H9 (cell line): ENCODE measurements at regions not wholly inside any gene's neighbourhood (a gene's known extent, or its start where the extent isn't known, plus 50 kb on each side); places are given as distances from the start of the nearest gene placed in this dataset.

Experiments used
- DNase-seq: peaks from one replicate; pipeline ENCODE4 v3.0.0-alpha.2; 2017
- H2AFZ ChIP-seq: one replicate; pipeline ENCODE4 v1.6.1; 2013; ENCODE audit warnings: mild to moderate bottlenecking, low read length, control low read depth, moderate library complexity
- H2AK5ac ChIP-seq: 2 replicates; pipeline ENCODE4 v1.6.1; 2013; ENCODE audit warnings: low read length, control low read depth, mixed read lengths; ENCODE audit not compliant: insufficient read length
- H2BK120ac ChIP-seq: one replicate; pipeline ENCODE4 v1.6.1; 2013; ENCODE audit warnings: low read depth, mild to moderate bottlenecking, low read length, control low read depth, inconsistent platforms; ENCODE audit not compliant: poor library complexity, severe bottlenecking
- H2BK12ac ChIP-seq: 2 replicates; pipeline ENCODE4 v1.6.1; 2013; ENCODE audit warnings: low read length, control low read depth, mixed read lengths, low read depth; ENCODE audit not compliant: insufficient read length
- H2BK15ac ChIP-seq: 2 replicates; pipeline ENCODE4 v1.6.1; 2013; ENCODE audit warnings: low read depth, low read length, control low read depth
- H2BK20ac ChIP-seq: one replicate; pipeline ENCODE4 v1.6.1; 2013; ENCODE audit warnings: low read depth, mild to moderate bottlenecking, low read length, control low read depth, inconsistent platforms; ENCODE audit not compliant: poor library complexity, severe bottlenecking
- H2BK5ac ChIP-seq: 2 replicates; pipeline ENCODE4 v1.6.1; 2013; ENCODE audit warnings: low read length, control low read depth, mixed read lengths; ENCODE audit not compliant: insufficient read length
- H3K14ac ChIP-seq: 2 replicates; pipeline ENCODE4 v1.6.1; 2013; ENCODE audit warnings: low read length, control low read depth; ENCODE audit not compliant: insufficient read depth
- H3K18ac ChIP-seq: 2 replicates; pipeline ENCODE4 v1.6.1; 2013; ENCODE audit warnings: low read depth, mild to moderate bottlenecking, mixed read lengths, low read length, control low read depth; ENCODE audit not compliant: insufficient read length
- H3K23ac ChIP-seq: 2 replicates; pipeline ENCODE4 v1.6.1; 2013; ENCODE audit warnings: low read length, control low read depth, mixed read lengths, low read depth; ENCODE audit not compliant: insufficient read length
- H3K23me2 ChIP-seq: 2 replicates; pipeline ENCODE4 v1.6.1; 2013; ENCODE audit warnings: low read depth, mild to moderate bottlenecking, mixed read lengths, low read length, control low read depth; ENCODE audit not compliant: insufficient read length, poor library complexity, severe bottlenecking
- H3K27ac ChIP-seq: 2 replicates; pipeline ENCODE4 v1.5.1; 2013; ENCODE audit warnings: low read length, control low read depth, mixed read lengths, low read depth; ENCODE audit not compliant: insufficient read length
- H3K27me3 ChIP-seq: 2 replicates; pipeline ENCODE4 v1.6.1; 2013; ENCODE audit warnings: low read length, control low read depth, inconsistent platforms; ENCODE audit not compliant: insufficient read depth
- H3K4ac ChIP-seq: 2 replicates; pipeline ENCODE4 v1.6.1; 2013; ENCODE audit warnings: low read depth, mild to moderate bottlenecking, control low read depth, inconsistent platforms, low read length, moderate library complexity
- H3K4me1 ChIP-seq: 2 replicates; pipeline ENCODE4 v1.6.1; 2013; ENCODE audit warnings: low read length, control low read depth, inconsistent platforms; ENCODE audit not compliant: insufficient read depth
- H3K4me2 ChIP-seq: 2 replicates; pipeline ENCODE4 v1.6.1; 2013; ENCODE audit warnings: low read length, control low read depth, mixed read lengths; ENCODE audit not compliant: insufficient read length, insufficient read depth
- H3K56ac ChIP-seq: 2 replicates; pipeline ENCODE4 v1.6.1; 2013; ENCODE audit warnings: low read depth, mild to moderate bottlenecking, mixed read lengths, low read length, control low read depth; ENCODE audit not compliant: insufficient read length
- H3K79me1 ChIP-seq: 2 replicates; pipeline ENCODE4 v1.6.1; 2013; ENCODE audit warnings: low read depth, mild to moderate bottlenecking, moderate library complexity, low read length, control low read depth, inconsistent platforms; ENCODE audit not compliant: insufficient read depth, poor library complexity, severe bottlenecking
- H3K79me2 ChIP-seq: 2 replicates; pipeline ENCODE4 v1.6.1; 2013; ENCODE audit warnings: low read length, control low read depth, inconsistent platforms; ENCODE audit not compliant: insufficient read depth
- H3K9ac ChIP-seq: 2 replicates; pipeline ENCODE4 v1.6.1; 2013; ENCODE audit warnings: low read length, control low read depth, mixed read lengths; ENCODE audit not compliant: insufficient read length; ENCODE audit errors: extremely low read depth
- H3K9me3 ChIP-seq: one replicate; pipeline ENCODE4 v1.6.1; 2013; ENCODE audit warnings: low read depth, low read length, inconsistent platforms; ENCODE audit not compliant: control insufficient read depth
- H3T11ph ChIP-seq: one replicate; pipeline ENCODE4 v1.6.1; 2013; ENCODE audit warnings: mild to moderate bottlenecking, low read length, control low read depth, inconsistent platforms
- H4K20me1 ChIP-seq: one replicate; pipeline ENCODE4 v1.6.1; 2013; ENCODE audit not compliant: control insufficient read depth, insufficient read length, insufficient read depth
- H4K5ac ChIP-seq: 2 replicates; pipeline ENCODE4 v1.6.1; 2013; ENCODE audit warnings: low read depth, mild to moderate bottlenecking, mixed read lengths, low read length, control low read depth; ENCODE audit not compliant: insufficient read length
- H4K8ac ChIP-seq: replicated peaks from 2 replicates; pipeline ENCODE4 v1.6.1; 2013; ENCODE audit warnings: low read length, control low read depth, mixed read lengths, low read depth; ENCODE audit not compliant: insufficient read length
- H4K91ac ChIP-seq: 2 replicates; pipeline ENCODE4 v1.6.1; 2013; ENCODE audit warnings: low read depth, mild to moderate bottlenecking, moderate library complexity, mixed read lengths, low read length, control low read depth; ENCODE audit not compliant: insufficient read length
- H3K27ac Mint-ChIP-seq, 3 experiments: 2 replicates in 2 of 3; 3 replicates in 1 of 3; pipeline ENCODE4 v1.8.0; 2020 to 2021; ENCODE audit warnings: mixed read lengths in 3 of 3, mild to moderate bottlenecking in 1 of 3, moderate library complexity in 1 of 3
- H3K27me3 Mint-ChIP-seq: 2 replicates; pipeline ENCODE4 v1.8.0; 2021; ENCODE audit warnings: low read depth, mild to moderate bottlenecking, moderate library complexity, mixed read lengths
- H3K36me3 Mint-ChIP-seq, 3 experiments: 2 replicates in 2 of 3; 3 replicates in 1 of 3; pipeline ENCODE4 v1.8.0; 2020 to 2021; ENCODE audit warnings: low read depth in 3 of 3, mixed read lengths in 3 of 3; ENCODE audit not compliant: insufficient read depth in 1 of 3
- H3K4me1 Mint-ChIP-seq, 2 experiments: 2 replicates each; pipeline ENCODE4 v1.8.0; 2020; ENCODE audit warnings: mixed read lengths in 2 of 2
- H3K4me3 Mint-ChIP-seq, 2 experiments: 2 replicates in 1 of 2; 3 replicates in 1 of 2; pipeline ENCODE4 v1.8.0; 2020 to 2021; ENCODE audit warnings: mild to moderate bottlenecking in 2 of 2, mixed read lengths in 2 of 2, moderate library complexity in 1 of 2
- H3K9me3 Mint-ChIP-seq, 2 experiments: 2 replicates in 1 of 2; 3 replicates in 1 of 2; pipeline ENCODE4 v1.8.0; 2020; ENCODE audit warnings: mild to moderate bottlenecking in 2 of 2, mixed read lengths in 2 of 2, moderate library complexity in 1 of 2
- WGBS: extraction: QIAGEN DNeasy Blood & Tissue Kit; methylation state at CpG from one replicate; pipeline ENCODE4 v1.1.7; 2013; ENCODE audit warnings: missing lambda C conversion rate, low lambda C conversion rate, mixed read lengths; ENCODE audit not compliant: insufficient read length; ENCODE audit errors: extremely low coverage; 5-methylcytosine and 5-hydroxymethylcytosine counted together
- TF ChIP-seq, protein P1 (sequence below): fragments of 200-600 bp; sonication (generic); conservative IDR thresholded peaks from 3 replicates; pipeline ENCODE4 v1.8.0; 2021; ENCODE audit warnings: antibody characterized with exemption, mild to moderate bottlenecking

DNA sequence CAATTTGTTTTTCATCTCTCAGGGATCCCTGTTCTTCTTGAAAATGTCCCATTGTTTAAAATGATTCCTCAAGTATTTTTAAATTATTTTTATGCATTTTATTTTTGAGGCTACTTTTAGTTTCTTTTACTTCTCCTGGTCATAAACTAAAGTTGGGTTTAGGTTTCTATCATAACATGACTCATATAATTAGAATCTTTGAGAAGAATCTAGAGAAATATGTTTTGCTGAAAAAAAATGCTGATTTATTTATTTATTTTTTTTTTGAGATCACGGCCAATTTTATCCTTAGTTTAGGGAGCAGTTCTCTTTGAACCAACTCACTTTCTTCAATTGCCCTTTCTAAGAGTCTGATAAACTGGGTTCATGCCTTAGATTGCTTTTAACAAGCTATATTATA is 1157.1 kb downstream of the BCL11B start:
- Histone ChIP-seq H3K18ac (no peak overlapping the region), H2BK120ac (no peak overlapping the region), H4K8ac (no peak overlapping the region), H3K79me1 (no peaks in the 10 kb centered on the region), H3K23me2 (no peaks in the 10 kb centered on the region), H3K79me2 (no peaks in the 10 kb centered on the region), H2AFZ (no peak overlapping the region), H3K27me3 (no peaks in the 10 kb centered on the region), H3K23ac (no peak overlapping the region), H3K4me2 (no peak overlapping the region), H3T11ph (no peak overlapping the region), H4K91ac (no peak overlapping the region), H4K5ac (no peak overlapping the region), H3K4ac (no peak overlapping the region), H3K4me1 (no peaks in the 10 kb centered on the region), H2BK20ac (no peak overlapping the region), H3K14ac (no peak overlapping the region), H2AK5ac (no peak overlapping the region), H3K9ac (no peak overlapping the region), H2BK12ac (no peak overlapping the region), H2BK5ac (no peak overlapping the region), H2BK15ac (no peak overlapping the region), H3K27ac (no peak overlapping the region), H4K20me1 (no peaks in the 10 kb centered on the region), H3K9me3 (no peaks in the 10 kb centered on the region), H3K56ac (no peak overlapping the region)
- no CpG with 5 or more reads among the region's 1 CpG for WGBS
- Mint-ChIP-seq H3K4me3 (no peak overlapping the region), H3K36me3 (no peaks in the 10 kb centered on the region), H3K27me3 (no peaks in the 10 kb centered on the region), H3K27ac (no peak overlapping the region), H3K9me3 (no peaks in the 10 kb centered on the region), H3K4me1 (peaks cover 0 to 4% of the 10 kb centered on the region in 2 experiments; a peak in 1 of 4 replicates)
- DNase-seq: no peak
- TF ChIP-seq, protein P1, sequence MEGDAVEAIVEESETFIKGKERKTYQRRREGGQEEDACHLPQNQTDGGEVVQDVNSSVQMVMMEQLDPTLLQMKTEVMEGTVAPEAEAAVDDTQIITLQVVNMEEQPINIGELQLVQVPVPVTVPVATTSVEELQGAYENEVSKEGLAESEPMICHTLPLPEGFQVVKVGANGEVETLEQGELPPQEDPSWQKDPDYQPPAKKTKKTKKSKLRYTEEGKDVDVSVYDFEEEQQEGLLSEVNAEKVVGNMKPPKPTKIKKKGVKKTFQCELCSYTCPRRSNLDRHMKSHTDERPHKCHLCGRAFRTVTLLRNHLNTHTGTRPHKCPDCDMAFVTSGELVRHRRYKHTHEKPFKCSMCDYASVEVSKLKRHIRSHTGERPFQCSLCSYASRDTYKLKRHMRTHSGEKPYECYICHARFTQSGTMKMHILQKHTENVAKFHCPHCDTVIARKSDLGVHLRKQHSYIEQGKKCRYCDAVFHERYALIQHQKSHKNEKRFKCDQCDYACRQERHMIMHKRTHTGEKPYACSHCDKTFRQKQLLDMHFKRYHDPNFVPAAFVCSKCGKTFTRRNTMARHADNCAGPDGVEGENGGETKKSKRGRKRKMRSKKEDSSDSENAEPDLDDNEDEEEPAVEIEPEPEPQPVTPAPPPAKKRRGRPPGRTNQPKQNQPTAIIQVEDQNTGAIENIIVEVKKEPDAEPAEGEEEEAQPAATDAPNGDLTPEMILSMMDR: no peak
